A549 (cell line): ENCODE measurements at regions not wholly inside any gene's neighbourhood (a gene's known extent, or its start where the extent isn't known, plus 50 kb on each side); places are given as distances from the start of the nearest gene placed in this dataset.

ENCODE experiments used
- CEBPB ChIP-seq, 2 experiments: fragments of >200 bp in 1 of 2; sonication (Bioruptor Twin) in 1 of 2; formaldehyde crosslinking in 1 of 2; IDR thresholded peaks; 2 replicates each; pipeline ENCODE4 v1.6.1; 2012 to 2016
- CTCF ChIP-seq: fragments of >200 bp; sonication (Bioruptor Twin); formaldehyde crosslinking; IDR thresholded peaks from 3 replicates; pipeline ENCODE4 v1.5.1; 2016
- E2F6 ChIP-seq: IDR thresholded peaks from 2 replicates; pipeline ENCODE4 v1.6.1; 2012; ENCODE audit warnings: low read depth, borderline replicate concordance
- EHMT2 ChIP-seq: fragments of 200-600 bp; sonication (generic); IDR thresholded peaks from 2 replicates; pipeline ENCODE4 v1.6.1; 2016; ENCODE audit warnings: antibody characterized with exemption, low read depth, mild to moderate bottlenecking, moderate library complexity
- EP300 ChIP-seq, 2 experiments: fragments of >200 bp; sonication (Bioruptor Twin); formaldehyde crosslinking; IDR thresholded peaks; 2 replicates in 1 of 2; 3 replicates in 1 of 2; pipeline ENCODE4 v1.6.1; 2016 to 2017
- ESRRA ChIP-seq: fragments of 150-350 bp; IDR thresholded peaks from 2 replicates; pipeline ENCODE4 v1.6.1; 2014; ENCODE audit warnings: mild to moderate bottlenecking, low read length, borderline replicate concordance
- FOSL2 ChIP-seq, 2 experiments: fragments of 450-650 bp in 1 of 2; fragments of >200 bp in 1 of 2; sonication (Bioruptor Twin) in 1 of 2; formaldehyde crosslinking; IDR thresholded peaks; 2 replicates each; pipeline versions ENCODE4 v1.5.0 to v1.6.1; 2016 to 2020; ENCODE audit warnings: mild to moderate bottlenecking in 1 of 2, moderate library complexity in 1 of 2
- HMGXB4 ChIP-seq: fragments of 250-450 bp; sonication (Bioruptor Pico); IDR thresholded peaks from 2 replicates; pipeline ENCODE4 v1.5.0; 2021; ENCODE audit warnings: mild to moderate bottlenecking, moderate library complexity, borderline replicate concordance
- JUNB ChIP-seq: fragments of >200 bp; sonication (Bioruptor Twin); formaldehyde crosslinking; IDR thresholded peaks from 2 replicates; pipeline ENCODE4 v1.6.1; 2016
- MYC ChIP-seq: IDR thresholded peaks from 2 replicates; pipeline ENCODE4 v1.6.1; 2012; ENCODE audit warnings: mild to moderate bottlenecking, inconsistent platforms, low read length, improper control_type of control experiment, borderline replicate concordance
- PHF8 ChIP-seq: fragments of 200-600 bp; sonication (generic); IDR thresholded peaks from 2 replicates; pipeline ENCODE4 v1.6.1; 2016; ENCODE audit warnings: low read depth, mild to moderate bottlenecking, antibody characterized with exemption, moderate library complexity, borderline replicate concordance
- POLR2A ChIP-seq: IDR thresholded peaks from 2 replicates; pipeline ENCODE4 v1.6.1; 2012; ENCODE audit warnings: mild to moderate bottlenecking, low read length
- RAD21 ChIP-seq, 2 experiments: fragments of >200 bp in 1 of 2; sonication (Bioruptor Twin) in 1 of 2; formaldehyde crosslinking in 1 of 2; IDR thresholded peaks in 1 of 2; conservative IDR thresholded peaks in 1 of 2; 2 replicates in 1 of 2; 3 replicates in 1 of 2; pipeline ENCODE4 v1.6.1; 2012 to 2018; ENCODE audit warnings: inconsistent platforms in 1 of 2
- TF ChIP-seq, protein P1 (sequence below): fragments of 200-600 bp; sonication (generic); IDR thresholded peaks from 2 replicates; pipeline ENCODE4 v1.6.1; 2016; ENCODE audit warnings: antibody characterized with exemption, mild to moderate bottlenecking, moderate library complexity

DNA sequence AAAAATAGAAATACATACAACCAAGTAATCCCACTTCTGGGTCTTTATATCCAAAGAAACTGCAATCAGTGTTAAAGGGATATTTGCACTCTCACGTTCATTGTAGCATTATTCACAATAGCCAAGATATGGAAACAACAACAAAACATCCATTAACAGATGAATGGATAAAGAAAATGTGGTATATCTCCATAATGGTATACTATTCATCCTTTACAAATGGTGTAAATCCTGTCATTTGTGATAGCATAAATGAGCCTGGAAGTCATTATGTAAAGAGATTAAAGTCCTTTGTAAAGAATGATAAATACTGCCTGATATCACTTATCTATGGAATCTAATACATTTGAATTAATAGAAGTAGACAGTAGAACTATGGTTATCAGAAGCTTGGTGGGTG, 327.7 kb downstream of the UTRN start:
- TF ChIP-seq POLR2A (no peak), EHMT2 (no peak), ESRRA (no peak), CTCF (no peak), RAD21 (conservative IDR thresholded peaks at IDR 0.05 in 1 of 2, IDR thresholded peaks at IDR 0.05 in 1 of 2) (no peak), FOSL2 (IDR thresholded peaks at IDR 0.05) (no peak), FOSL2 (CRISPR knock-in tag; IDR thresholded peaks at IDR 0.05) (no peak), HMGXB4 (CRISPR knock-in tag) (no peak), EP300 (IDR thresholded peaks at IDR 0.05) (no peak), PHF8 (no peak), E2F6 (no peak), MYC (no peak), JUNB (no peak), CEBPB (IDR thresholded peaks at IDR 0.05) (no peak)
- TF ChIP-seq, protein P1, sequence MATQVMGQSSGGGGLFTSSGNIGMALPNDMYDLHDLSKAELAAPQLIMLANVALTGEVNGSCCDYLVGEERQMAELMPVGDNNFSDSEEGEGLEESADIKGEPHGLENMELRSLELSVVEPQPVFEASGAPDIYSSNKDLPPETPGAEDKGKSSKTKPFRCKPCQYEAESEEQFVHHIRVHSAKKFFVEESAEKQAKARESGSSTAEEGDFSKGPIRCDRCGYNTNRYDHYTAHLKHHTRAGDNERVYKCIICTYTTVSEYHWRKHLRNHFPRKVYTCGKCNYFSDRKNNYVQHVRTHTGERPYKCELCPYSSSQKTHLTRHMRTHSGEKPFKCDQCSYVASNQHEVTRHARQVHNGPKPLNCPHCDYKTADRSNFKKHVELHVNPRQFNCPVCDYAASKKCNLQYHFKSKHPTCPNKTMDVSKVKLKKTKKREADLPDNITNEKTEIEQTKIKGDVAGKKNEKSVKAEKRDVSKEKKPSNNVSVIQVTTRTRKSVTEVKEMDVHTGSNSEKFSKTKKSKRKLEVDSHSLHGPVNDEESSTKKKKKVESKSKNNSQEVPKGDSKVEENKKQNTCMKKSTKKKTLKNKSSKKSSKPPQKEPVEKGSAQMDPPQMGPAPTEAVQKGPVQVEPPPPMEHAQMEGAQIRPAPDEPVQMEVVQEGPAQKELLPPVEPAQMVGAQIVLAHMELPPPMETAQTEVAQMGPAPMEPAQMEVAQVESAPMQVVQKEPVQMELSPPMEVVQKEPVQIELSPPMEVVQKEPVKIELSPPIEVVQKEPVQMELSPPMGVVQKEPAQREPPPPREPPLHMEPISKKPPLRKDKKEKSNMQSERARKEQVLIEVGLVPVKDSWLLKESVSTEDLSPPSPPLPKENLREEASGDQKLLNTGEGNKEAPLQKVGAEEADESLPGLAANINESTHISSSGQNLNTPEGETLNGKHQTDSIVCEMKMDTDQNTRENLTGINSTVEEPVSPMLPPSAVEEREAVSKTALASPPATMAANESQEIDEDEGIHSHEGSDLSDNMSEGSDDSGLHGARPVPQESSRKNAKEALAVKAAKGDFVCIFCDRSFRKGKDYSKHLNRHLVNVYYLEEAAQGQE, result no peak
